ENCODE measurements at regions not wholly inside any gene's neighbourhood (a gene's known extent, or its start where the extent isn't known, plus 50 kb on each side); places are given as distances from the start of the nearest gene placed in this dataset.

DNA sequence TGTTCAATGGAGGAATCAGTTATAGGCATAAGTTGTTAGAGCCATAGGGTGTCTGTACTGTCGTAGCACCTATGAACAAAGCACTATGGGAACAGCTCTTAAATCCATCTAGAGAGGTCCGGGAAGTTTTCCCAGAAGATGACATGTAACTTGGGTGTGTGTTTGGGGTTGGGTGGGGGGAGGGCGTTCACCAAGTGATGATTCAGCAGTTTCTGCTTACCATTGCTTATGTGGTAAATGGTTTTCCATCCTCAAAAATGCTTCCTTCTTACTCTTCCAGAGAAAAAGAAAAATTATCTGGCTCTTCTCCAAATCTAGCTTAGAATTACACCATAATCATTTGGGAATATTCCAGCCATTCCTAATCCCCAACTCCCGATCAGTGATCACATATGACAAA is 361.1 kb upstream of the ZNF521 start:
- TF ChIP-seq CTCF (IDR thresholded peaks at IDR 0.05; ENCODE audit: low read length) = no peak
- no peak for TF ChIP-seq EZH2 (IDR thresholded peaks at IDR 0.05; ENCODE audit: borderline replicate concordance, low read length)

All from OCI-LY1 (cell line).